HEK293 (cell line): ENCODE measurements at regions not wholly inside any gene's neighbourhood (a gene's known extent, or its start where the extent isn't known, plus 50 kb on each side); places are given as distances from the start of the nearest gene placed in this dataset.

ENCODE experiments used
- CTCF ChIP-seq: fragments of 450-650 bp; formaldehyde crosslinking; IDR thresholded peaks from 2 replicates; pipeline ENCODE4 v1.5.1; 2016; ENCODE audit warnings: missing biosample characterization, missing genetic modification characterization
- HIC1 ChIP-seq: fragments of 450-650 bp; formaldehyde crosslinking; IDR thresholded peaks from 2 replicates; pipeline ENCODE4 v1.5.1; 2016; ENCODE audit warnings: missing biosample characterization, missing genetic modification characterization
- IKZF3 ChIP-seq: fragments of 450-650 bp; IDR thresholded peaks from 2 replicates; pipeline ENCODE4 v1.5.0; 2018; ENCODE audit warnings: missing biosample characterization, mild to moderate bottlenecking, missing genetic modification characterization, moderate library complexity
- KLF10 ChIP-seq: fragments of 450-650 bp; IDR thresholded peaks from 2 replicates; pipeline ENCODE4 v1.5.1; 2018; ENCODE audit warnings: missing biosample characterization, mild to moderate bottlenecking, missing genetic modification characterization
- MEIS1 ChIP-seq: sonication (generic); formaldehyde crosslinking; IDR thresholded peaks from 2 replicates; pipeline ENCODE4 v1.8.1; 2022; ENCODE audit warnings: missing genetic modification reagents, mild to moderate bottlenecking, borderline replicate concordance
- ZBTB49 ChIP-seq: fragments of 450-650 bp; formaldehyde crosslinking; IDR thresholded peaks from 2 replicates; pipeline ENCODE4 v1.5.1; 2016; ENCODE audit warnings: missing biosample characterization, missing genetic modification characterization, low read depth
- ZBTB7A ChIP-seq: fragments of 450-650 bp; formaldehyde crosslinking; IDR thresholded peaks from 2 replicates; pipeline ENCODE4 v1.5.1; 2016; ENCODE audit warnings: low read depth, missing biosample characterization, missing genetic modification characterization
- ZNF138 ChIP-seq: fragments of 450-650 bp; formaldehyde crosslinking; IDR thresholded peaks from 2 replicates; pipeline ENCODE4 v1.5.1; 2016; ENCODE audit warnings: missing biosample characterization, missing genetic modification characterization, borderline replicate concordance
- ZNF157 ChIP-seq: fragments of 450-650 bp; formaldehyde crosslinking; IDR thresholded peaks from 2 replicates; pipeline ENCODE4 v1.5.1; 2016; ENCODE audit warnings: missing biosample characterization, missing genetic modification characterization
- ZNF18 ChIP-seq: fragments of 450-650 bp; formaldehyde crosslinking; IDR thresholded peaks from 2 replicates; pipeline ENCODE4 v1.5.1; 2016; ENCODE audit warnings: missing biosample characterization, missing genetic modification characterization

- TF ChIP-seq KLF10 (tag by site-specific recombination), result no peak
- no peak for TF ChIP-seq MEIS1
- no peak for TF ChIP-seq ZBTB49
- TF ChIP-seq CTCF (tag by site-specific recombination), result no peak
- TF ChIP-seq HIC1 (tag by site-specific recombination), result no peak
- no peak for TF ChIP-seq ZBTB7A (tag by site-specific recombination)
- TF ChIP-seq ZNF138 (tag by site-specific recombination), result no peak
- TF ChIP-seq IKZF3 (tag by site-specific recombination), result no peak
- no peak for TF ChIP-seq ZNF18 (tag by site-specific recombination)
- TF ChIP-seq ZNF157, result no peak
Measured at GRCh38 chr10:130231251-130231741, 95.1 kb downstream of the GLRX3 start.
